Gastroesophageal sphincter (tissue), 4 donors: ENCODE measurements at regions not wholly inside any gene's neighbourhood (a gene's known extent, or its start where the extent isn't known, plus 50 kb on each side); places are given as distances from the start of the nearest gene placed in this dataset.

Experiments used
- ATAC-seq: fragments of 150-250 bp; one replicate; pipeline ENCODE4 v1.9.1; 2016; ENCODE audit warnings: mild to moderate bottlenecking, moderate library complexity
- H3K27ac ChIP-seq, 4 donors: fragments of 200-600 bp; sonication (generic) in 3 of 4; 1 replicate in 3 of 4; 2 replicates in 1 of 4; pipeline ENCODE4 v1.5.1; 2016 to 2019
- H3K27me3 ChIP-seq: fragments of 200-600 bp; sonication (generic); one replicate; pipeline ENCODE4 v1.5.1; 2019
- H3K36me3 ChIP-seq, 2 donors: fragments of 200-600 bp; sonication (generic); one replicate each; pipeline ENCODE4 v1.5.1; 2019; ENCODE audit warnings: control low read depth in 1 of 2
- H3K4me1 ChIP-seq, 3 donors: fragments of 200-600 bp; sonication (generic); 1 replicate in 2 of 3; 2 replicates in 1 of 3; pipeline ENCODE4 v1.5.1; 2016 to 2019; ENCODE audit warnings: control low read depth in 2 of 3
- H3K4me3 ChIP-seq, 2 donors: fragments of 200-600 bp; sonication (generic); one replicate each; pipeline ENCODE4 v1.5.1; 2019; ENCODE audit warnings: mild to moderate bottlenecking in 1 of 2, moderate library complexity in 1 of 2
- H3K9me3 ChIP-seq, 3 donors: fragments of 200-600 bp; sonication (generic); one replicate each; pipeline ENCODE4 v1.5.1; 2017 to 2019; ENCODE audit warnings: control low read depth in 2 of 3
- EP300 ChIP-seq: sonication (generic); formaldehyde crosslinking; IDR thresholded peaks from one replicate; pipeline ENCODE4 v1.6.1; 2017; ENCODE audit warnings: antibody characterized with exemption, mild to moderate bottlenecking
- POLR2A ChIP-seq, 2 donors: fragments of 450-650 bp; IDR thresholded peaks; one replicate each; pipeline ENCODE4 v1.6.1; 2017; ENCODE audit warnings: antibody characterized with exemption in 2 of 2, mild to moderate bottlenecking in 2 of 2, moderate library complexity in 1 of 2
- POLR2AphosphoS5 ChIP-seq: sonication (generic); formaldehyde crosslinking; IDR thresholded peaks from one replicate; pipeline ENCODE4 v1.6.1; 2017; ENCODE audit warnings: antibody characterized with exemption
- WGBS, 2 donors: methylation state at CpG; one replicate each; pipeline ENCODE4 v1.1.5; 2018; ENCODE audit warnings: low coverage in 1 of 2; 5-methylcytosine and 5-hydroxymethylcytosine counted together
- TF ChIP-seq, protein P1 (sequence below), 4 experiments: fragments of 200-600 bp in 2 of 4; fragments of 450-650 bp in 2 of 4; sonication (generic) in 1 of 4; IDR thresholded peaks; one replicate each; pipeline ENCODE4 v1.5.1; 2017 to 2019; ENCODE audit warnings: antibody characterized with exemption in 4 of 4, mild to moderate bottlenecking in 2 of 4, moderate library complexity in 2 of 4

DNA sequence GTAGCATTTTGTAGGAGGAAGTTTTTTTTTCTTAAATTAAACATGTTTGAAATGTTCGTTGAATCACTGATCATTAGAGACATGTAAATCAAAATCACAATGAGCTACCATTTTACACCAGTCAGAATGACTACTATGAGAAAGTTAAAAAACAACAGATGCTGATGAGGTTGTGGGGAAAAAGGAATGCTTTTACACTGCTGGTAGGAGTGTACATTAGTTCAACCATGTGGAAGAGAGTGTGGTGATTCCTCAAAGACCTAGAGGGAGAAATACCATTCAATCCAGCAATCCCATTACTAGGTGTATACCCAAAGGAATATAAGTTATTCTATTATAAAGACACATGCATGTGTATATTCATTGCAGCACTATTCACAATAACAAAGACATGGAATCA, 122.0 kb upstream of the ARGLU1 start:
- no peak overlapping the region for H3K27ac ChIP-seq
- H3K4me1 ChIP-seq: no peaks in the 10 kb centered on the region
- no peaks in the 10 kb centered on the region for H3K9me3 ChIP-seq
- TF ChIP-seq, protein P1, sequence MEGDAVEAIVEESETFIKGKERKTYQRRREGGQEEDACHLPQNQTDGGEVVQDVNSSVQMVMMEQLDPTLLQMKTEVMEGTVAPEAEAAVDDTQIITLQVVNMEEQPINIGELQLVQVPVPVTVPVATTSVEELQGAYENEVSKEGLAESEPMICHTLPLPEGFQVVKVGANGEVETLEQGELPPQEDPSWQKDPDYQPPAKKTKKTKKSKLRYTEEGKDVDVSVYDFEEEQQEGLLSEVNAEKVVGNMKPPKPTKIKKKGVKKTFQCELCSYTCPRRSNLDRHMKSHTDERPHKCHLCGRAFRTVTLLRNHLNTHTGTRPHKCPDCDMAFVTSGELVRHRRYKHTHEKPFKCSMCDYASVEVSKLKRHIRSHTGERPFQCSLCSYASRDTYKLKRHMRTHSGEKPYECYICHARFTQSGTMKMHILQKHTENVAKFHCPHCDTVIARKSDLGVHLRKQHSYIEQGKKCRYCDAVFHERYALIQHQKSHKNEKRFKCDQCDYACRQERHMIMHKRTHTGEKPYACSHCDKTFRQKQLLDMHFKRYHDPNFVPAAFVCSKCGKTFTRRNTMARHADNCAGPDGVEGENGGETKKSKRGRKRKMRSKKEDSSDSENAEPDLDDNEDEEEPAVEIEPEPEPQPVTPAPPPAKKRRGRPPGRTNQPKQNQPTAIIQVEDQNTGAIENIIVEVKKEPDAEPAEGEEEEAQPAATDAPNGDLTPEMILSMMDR (IDR thresholded peaks at IDR 0.05): no peak
- no peak for TF ChIP-seq POLR2A (IDR thresholded peaks at IDR 0.05)
- 73 to 100% methylated on average over 1 of the region's 1 CpG for WGBS, 2 donors
- H3K36me3 ChIP-seq: no peaks in the 10 kb centered on the region
- no peak for ATAC-seq
- no peaks in the 10 kb centered on the region for H3K27me3 ChIP-seq
- no peak overlapping the region for H3K4me3 ChIP-seq

DNA sequence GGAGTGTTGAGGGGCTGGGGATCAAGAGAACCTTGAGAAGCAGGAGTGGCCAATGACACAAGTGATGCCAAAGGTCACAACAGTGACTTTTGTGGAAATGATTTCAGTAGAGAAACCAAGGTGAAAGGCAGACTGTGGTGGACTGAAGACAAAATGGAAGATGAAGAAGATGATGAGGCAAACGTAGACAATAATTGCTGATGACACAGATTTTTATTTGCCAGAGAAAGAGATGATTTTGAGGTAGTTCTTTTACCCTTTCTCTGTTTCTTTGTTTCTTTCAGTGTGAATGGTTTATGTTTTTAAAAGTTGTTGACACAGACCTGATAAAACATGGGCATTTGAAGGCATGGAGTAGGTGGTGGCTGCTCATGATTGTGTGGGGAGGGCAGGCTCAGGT, 121.0 kb upstream of the ARGLU1 start:
- Histone ChIP-seq H3K4me1 (no peaks in the 10 kb centered on the region), H3K36me3 (no peaks in the 10 kb centered on the region), H3K27ac (no peak overlapping the region), H3K9me3 (no peaks in the 10 kb centered on the region), H3K27me3 (no peaks in the 10 kb centered on the region), H3K4me3 (no peak overlapping the region)
- TF ChIP-seq POLR2AphosphoS5 (no peak), EP300 (no peak), POLR2A (IDR thresholded peaks at IDR 0.05) (no peak)
- TF ChIP-seq, protein P1 (IDR thresholded peaks at IDR 0.05): no peak
- WGBS, 2 donors: 78 to 100% methylated on average over 1 of the region's 1 CpG
- no peak for ATAC-seq

DNA sequence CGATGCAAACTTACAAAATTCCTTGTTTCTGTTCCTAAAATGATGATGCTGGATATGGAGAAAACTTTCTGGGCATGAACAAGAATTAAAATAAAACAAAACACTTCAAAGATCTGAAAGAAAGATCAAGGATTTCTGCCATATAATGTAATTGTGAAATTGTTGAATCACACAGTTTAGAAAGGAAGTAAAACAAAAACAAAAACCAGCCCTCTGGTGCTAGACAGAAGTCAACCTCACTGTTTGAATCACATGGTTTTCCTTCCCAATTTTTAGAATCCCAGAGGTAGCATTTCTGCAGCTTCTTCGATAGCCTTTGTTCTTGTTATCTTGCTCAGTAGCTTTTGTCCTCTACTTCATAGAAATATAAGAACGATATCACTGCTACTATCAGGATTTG, 118.2 kb upstream of the ARGLU1 start:
- ATAC-seq: no peak

DNA sequence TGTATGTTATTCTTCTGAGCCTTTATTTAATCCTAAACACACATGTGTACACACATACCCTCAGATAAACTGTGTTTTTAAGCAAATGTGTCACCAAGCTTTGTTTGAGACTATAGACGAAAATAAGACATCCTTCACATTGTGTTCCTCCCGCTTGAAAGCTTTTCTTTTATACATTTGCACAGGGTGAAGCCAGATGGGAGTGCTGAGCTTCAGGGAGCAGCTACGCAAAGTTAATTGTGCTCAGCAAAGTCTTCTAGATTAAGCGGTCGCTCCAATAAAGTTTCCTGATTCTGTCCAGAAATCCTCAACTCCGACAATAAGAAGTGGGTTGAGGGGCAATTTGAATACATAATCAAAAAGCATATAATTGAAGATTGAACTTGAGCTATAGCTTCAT, 117.2 kb upstream of the ARGLU1 start:
- TF ChIP-seq POLR2AphosphoS5 (no peak), EP300 (no peak), POLR2A (IDR thresholded peaks at IDR 0.05) (no peak)
- TF ChIP-seq, protein P1 (IDR thresholded peaks at IDR 0.05): no peak
- Histone ChIP-seq H3K9me3 (no peaks in the 10 kb centered on the region), H3K27ac (no peak overlapping the region), H3K4me1 (no peaks in the 10 kb centered on the region), H3K36me3 (no peaks in the 10 kb centered on the region), H3K4me3 (no peak overlapping the region), H3K27me3 (no peaks in the 10 kb centered on the region)
- WGBS, 2 donors: 89 to 90% methylated on average over 6 of the region's 6 CpGs
- no peak for ATAC-seq

More for the DNA sequence above, 118.2 kb upstream of the ARGLU1 start:
- no peak overlapping the region for H3K27ac ChIP-seq
- H3K36me3 ChIP-seq: no peaks in the 10 kb centered on the region
- TF ChIP-seq EP300 (no peak), POLR2AphosphoS5 (no peak), POLR2A (IDR thresholded peaks at IDR 0.05) (no peak)
- TF ChIP-seq, protein P1 (IDR thresholded peaks at IDR 0.05): no peak
- H3K4me1 ChIP-seq: no peaks in the 10 kb centered on the region
- 84 to 93% methylated on average over 3 of the region's 3 CpGs for whole genome bisulfite sequencing, 2 donors
- no peak overlapping the region for H3K4me3 ChIP-seq
- no peaks in the 10 kb centered on the region for H3K27me3 ChIP-seq
- no peaks in the 10 kb centered on the region for H3K9me3 ChIP-seq

DNA sequence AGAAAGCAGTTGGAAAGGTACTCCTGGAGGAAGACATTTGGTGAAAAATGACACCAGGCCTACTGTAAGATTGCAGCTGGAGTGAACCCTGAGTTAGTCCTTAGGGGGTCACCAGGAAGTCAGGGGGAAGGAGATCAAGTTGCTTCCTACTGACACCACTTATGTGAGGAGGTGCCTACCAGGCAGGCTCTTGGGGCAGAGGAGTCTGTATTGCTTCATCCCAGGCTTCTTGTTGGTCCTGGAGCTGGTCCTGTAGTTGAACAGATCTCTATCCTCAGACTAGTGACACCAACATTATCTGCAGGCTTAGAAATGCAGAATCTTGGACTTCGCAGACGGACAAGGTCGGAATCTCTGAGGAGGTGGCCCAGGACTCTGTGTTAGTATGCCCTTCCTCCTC, 116.0 kb upstream of the ARGLU1 start:
- H3K4me1 ChIP-seq: no peaks in the 10 kb centered on the region
- no peak for TF ChIP-seq POLR2A (IDR thresholded peaks at IDR 0.05)
- no peak for TF ChIP-seq EP300
- TF ChIP-seq, protein P1 (IDR thresholded peaks at IDR 0.05): no peak
- TF ChIP-seq POLR2AphosphoS5: no peak
- no peak overlapping the region for H3K27ac ChIP-seq
- H3K27me3 ChIP-seq: no peaks in the 10 kb centered on the region
- H3K36me3 ChIP-seq: no peaks in the 10 kb centered on the region
- WGBS, 2 donors: 96% methylated on average over 3 of the region's 3 CpGs; no CpG with 5 or more reads in 1 of the 2 donors
- ATAC-seq: no peak
- H3K4me3 ChIP-seq: no peak overlapping the region
- H3K9me3 ChIP-seq: no peaks in the 10 kb centered on the region
